ENCODE measurements at regions not wholly inside any gene's neighbourhood (a gene's known extent, or its start where the extent isn't known, plus 50 kb on each side); places are given as distances from the start of the nearest gene placed in this dataset.

GRCh38 chr14:30230719-30231118 is 303.1 kb upstream of the PRKD1 start:
- TF ChIP-seq, protein P1, sequence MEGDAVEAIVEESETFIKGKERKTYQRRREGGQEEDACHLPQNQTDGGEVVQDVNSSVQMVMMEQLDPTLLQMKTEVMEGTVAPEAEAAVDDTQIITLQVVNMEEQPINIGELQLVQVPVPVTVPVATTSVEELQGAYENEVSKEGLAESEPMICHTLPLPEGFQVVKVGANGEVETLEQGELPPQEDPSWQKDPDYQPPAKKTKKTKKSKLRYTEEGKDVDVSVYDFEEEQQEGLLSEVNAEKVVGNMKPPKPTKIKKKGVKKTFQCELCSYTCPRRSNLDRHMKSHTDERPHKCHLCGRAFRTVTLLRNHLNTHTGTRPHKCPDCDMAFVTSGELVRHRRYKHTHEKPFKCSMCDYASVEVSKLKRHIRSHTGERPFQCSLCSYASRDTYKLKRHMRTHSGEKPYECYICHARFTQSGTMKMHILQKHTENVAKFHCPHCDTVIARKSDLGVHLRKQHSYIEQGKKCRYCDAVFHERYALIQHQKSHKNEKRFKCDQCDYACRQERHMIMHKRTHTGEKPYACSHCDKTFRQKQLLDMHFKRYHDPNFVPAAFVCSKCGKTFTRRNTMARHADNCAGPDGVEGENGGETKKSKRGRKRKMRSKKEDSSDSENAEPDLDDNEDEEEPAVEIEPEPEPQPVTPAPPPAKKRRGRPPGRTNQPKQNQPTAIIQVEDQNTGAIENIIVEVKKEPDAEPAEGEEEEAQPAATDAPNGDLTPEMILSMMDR (IDR thresholded peaks at IDR 0.05; ENCODE audit: low read depth, low read length) = no peak
- no peak for TF ChIP-seq EZH2phosphoT487 (IDR thresholded peaks at IDR 0.05; ENCODE audit: low read depth)

All from OCI-LY3 (cell line).